HepG2 (cell line): ENCODE measurements at regions not wholly inside any gene's neighbourhood (a gene's known extent, or its start where the extent isn't known, plus 50 kb on each side); places are given as distances from the start of the nearest gene placed in this dataset.

Source experiments
- ATAC-seq: fragments of 200-7000 bp; cut with Tn5 transposase; 3 replicates; pipeline ENCODE4 v1.9.1; 2020; ENCODE audit warnings: mild to moderate bottlenecking, moderate library complexity
- BruUV-seq: library from RNA; stranded (reverse); fragments of 400-500 nt; replicated peaks from 2 replicates; lab custom pipeline; 2021; lab: Mats Ljungman, UMichigan
- CTCF ChIA-PET: fragments of 300-600 bp; formaldehyde crosslinking; extraction: SDS; loops from one replicate; lab custom pipeline; 2021; ENCODE audit warnings: low total read pairs, inconsistent platforms, low intra/inter-chr PET ratio; lab: Yijun Ruan, JAX
- POLR2A ChIA-PET: fragments of 350-600 bp; sonication (Branson Sonifier 250); formaldehyde crosslinking; loops from one replicate; lab custom pipeline; 2020; ENCODE audit warnings: antibody characterized with exemption, inconsistent platforms; lab: Yijun Ruan, JAX
- DNase-seq: peaks from one replicate; pipeline ENCODE4 v3.0.0-alpha.2; 2015; ENCODE audit warnings: low spot score
- FAIRE-seq: peaks from 3 replicates; lab custom pipeline; 2011; peaks lifted over from hg19 to GRCh38; lab: Jason Lieb, UNC
- H2AFZ ChIP-seq: one replicate; pipeline ENCODE4 v1.6.1; 2011; ENCODE audit warnings: low read length, inconsistent platforms
- H3K27ac ChIP-seq: fragments of 300-600 bp; 3 replicates; pipeline ENCODE4 v1.8.0; 2011; ENCODE audit warnings: mixed run types, mild to moderate bottlenecking, mixed read lengths, low read length, inconsistent platforms; ENCODE audit not compliant: insufficient read depth; ENCODE audit errors: extremely low read length
- H3K27me3 ChIP-seq, 2 experiments: fragments of 200-600 bp in 1 of 2; 2 replicates in 1 of 2; 3 replicates in 1 of 2; pipeline versions ENCODE4 v1.6.0 to v1.8.0; 2011; ENCODE audit warnings: low read length in 2 of 2, mild to moderate bottlenecking in 2 of 2, moderate library complexity in 2 of 2, inconsistent platforms in 1 of 2; ENCODE audit not compliant: insufficient read depth in 2 of 2, control insufficient read depth in 1 of 2
- H3K36me3 ChIP-seq, 2 experiments: fragments of 200-600 bp in 1 of 2; replicated peaks in 1 of 2; 2 replicates in 1 of 2; 3 replicates in 1 of 2; pipeline versions ENCODE4 v1.5.1 to v1.8.0; 2011; ENCODE audit warnings: low read length in 2 of 2, inconsistent platforms in 1 of 2; ENCODE audit not compliant: insufficient read depth in 2 of 2, control insufficient read depth in 1 of 2
- H3K4me1 ChIP-seq: 2 replicates; pipeline ENCODE4 v1.5.1; 2012; ENCODE audit warnings: low read length, inconsistent platforms; ENCODE audit not compliant: insufficient read depth
- H3K4me2 ChIP-seq: 2 replicates; pipeline ENCODE4 v1.6.0; 2011; ENCODE audit warnings: low read depth, low read length, inconsistent platforms
- H3K4me3 ChIP-seq, 3 experiments: fragments of 200-600 bp in 1 of 3; sonication (generic), shearing (Covaris generic) in 1 of 3; replicated peaks in 1 of 3; 2 replicates each; pipeline ENCODE4 v1.5.1; 2011 to 2016; ENCODE audit warnings: low read length in 3 of 3, inconsistent platforms in 2 of 3, low read depth in 2 of 3, mild to moderate bottlenecking in 2 of 3, control low read depth in 1 of 3, mixed read lengths in 1 of 3; ENCODE audit not compliant: insufficient read depth in 1 of 3
- H3K79me2 ChIP-seq: one replicate; pipeline ENCODE4 v1.6.1; 2011; ENCODE audit warnings: low read length, inconsistent platforms; ENCODE audit not compliant: insufficient read depth
- H3K9ac ChIP-seq: 2 replicates; pipeline ENCODE4 v1.6.0; 2011; ENCODE audit warnings: mild to moderate bottlenecking, low read depth, low read length, inconsistent platforms; ENCODE audit not compliant: insufficient read depth
- H3K9me3 ChIP-seq: 2 replicates; pipeline ENCODE4 v1.5.1; 2012; ENCODE audit warnings: mild to moderate bottlenecking, low read length
- H4K20me1 ChIP-seq: 2 replicates; pipeline ENCODE4 v1.6.0; 2011; ENCODE audit warnings: inconsistent platforms, mild to moderate bottlenecking, low read length, moderate library complexity; ENCODE audit not compliant: insufficient read depth
- AGO1 ChIP-seq: fragments of 200-400 bp; formaldehyde crosslinking; IDR thresholded peaks from 2 replicates; pipeline ENCODE4 v1.6.1; 2017; ENCODE audit warnings: mild to moderate bottlenecking, low read depth, low read length, moderate library complexity; ENCODE audit not compliant: poor library complexity, severe bottlenecking
- ASH2L ChIP-seq: fragments of 300-600, 200-600 bp; sonication (generic); IDR thresholded peaks from 2 replicates; pipeline ENCODE4 v1.7.0; 2017; ENCODE audit warnings: low read depth, mild to moderate bottlenecking, moderate library complexity, mixed read lengths, low read length; ENCODE audit not compliant: insufficient read length
- HNRNPLL ChIP-seq: fragments of 200-400 bp; formaldehyde crosslinking; IDR thresholded peaks from 2 replicates; pipeline ENCODE4 v1.6.1; 2017; ENCODE audit warnings: mild to moderate bottlenecking, low read depth, low read length; ENCODE audit not compliant: poor library complexity, severe bottlenecking
- HOXA5 ChIP-seq: sonication (generic); formaldehyde crosslinking; IDR thresholded peaks from 2 replicates; pipeline ENCODE4 v1.4.0; 2020; ENCODE audit warnings: missing genetic modification reagents
- KAT2B ChIP-seq: fragments of 150-350 bp; IDR thresholded peaks from 2 replicates; pipeline ENCODE4 v1.6.1; 2014; ENCODE audit warnings: low read depth, low read length, borderline replicate concordance
- MAFF ChIP-seq: IDR thresholded peaks from 2 replicates; pipeline ENCODE4 v1.6.1; 2011; ENCODE audit warnings: low read depth, low read length, improper control_type of control experiment
- MTF2 ChIP-seq: sonication (generic); formaldehyde crosslinking; IDR thresholded peaks from 2 replicates; pipeline ENCODE4 v1.5.0; 2020; ENCODE audit warnings: missing genetic modification reagents, borderline replicate concordance
- NR3C1 ChIP-seq: sonication (generic); formaldehyde crosslinking; IDR thresholded peaks from 2 replicates; pipeline ENCODE4 v1.4.0; 2020; ENCODE audit warnings: missing genetic modification reagents
- RORA ChIP-seq: sonication (generic); formaldehyde crosslinking; IDR thresholded peaks from 2 replicates; pipeline ENCODE4 v1.5.0; 2020; ENCODE audit warnings: mild to moderate bottlenecking, missing genetic modification reagents, moderate library complexity
- SMC3 ChIP-seq: IDR thresholded peaks from 2 replicates; pipeline ENCODE4 v1.6.1; 2011; ENCODE audit warnings: low read length, improper control_type of control experiment
- SNAI1 ChIP-seq: sonication (generic); formaldehyde crosslinking; IDR thresholded peaks from 2 replicates; pipeline ENCODE4 v1.5.0; 2020; ENCODE audit warnings: mild to moderate bottlenecking, missing genetic modification reagents, borderline replicate concordance
- SP5 ChIP-seq: IDR thresholded peaks from 2 replicates; pipeline ENCODE4 v1.6.1; 2016; ENCODE audit warnings: low read depth, borderline replicate concordance
- U2AF2 ChIP-seq: fragments of 200-400 bp; formaldehyde crosslinking; IDR thresholded peaks from 2 replicates; pipeline ENCODE4 v1.6.1; 2017; ENCODE audit warnings: low read depth, mild to moderate bottlenecking, low read length
- ZEB1 ChIP-seq: IDR thresholded peaks from 2 replicates; pipeline ENCODE4 v1.6.1; 2012; ENCODE audit warnings: mild to moderate bottlenecking, low read depth, inconsistent platforms; ENCODE audit not compliant: insufficient replicate concordance
- ZFY ChIP-seq: sonication (generic); formaldehyde crosslinking; IDR thresholded peaks from 2 replicates; pipeline ENCODE4 v1.4.0; 2020; ENCODE audit warnings: missing genetic modification reagents
- ZNF224 ChIP-seq: sonication (generic); formaldehyde crosslinking; IDR thresholded peaks from 2 replicates; pipeline ENCODE4 v1.5.0; 2020; ENCODE audit warnings: mild to moderate bottlenecking, missing genetic modification reagents
- ZNF552 ChIP-seq: sonication (generic); formaldehyde crosslinking; IDR thresholded peaks from 2 replicates; pipeline ENCODE4 v1.9.0; 2022; ENCODE audit warnings: missing genetic modification reagents, mild to moderate bottlenecking, borderline replicate concordance
- ZNF558 ChIP-seq: sonication (generic); formaldehyde crosslinking; IDR thresholded peaks from 2 replicates; pipeline ENCODE4 v1.9.0; 2022; ENCODE audit warnings: mild to moderate bottlenecking, missing genetic modification reagents, borderline replicate concordance
- WGBS: methylation state at CpG from one replicate; pipeline ENCODE4 v1.1.6; 2017; ENCODE audit warnings: low lambda C conversion rate; 5-methylcytosine and 5-hydroxymethylcytosine counted together
- in situ Hi-C: cut with HindIII; loops from 2 replicates; pipeline ENCODE4 v1.10.0; 2017; ENCODE audit warnings: low pct_unique_long_range_greater_than_20kb; ENCODE audit not compliant: extremely low pct_ligation_motif_present
- intact Hi-C: fragments of 100-400 bp; cut with micrococcal nuclease; formaldehyde crosslinking; loops from one replicate; pipeline ENCODE4 v1.10.0; 2022; ENCODE audit not compliant: unreplicated experiment
- TF ChIP-seq, protein P1 (sequence below): sonication (generic); IDR thresholded peaks from 2 replicates; pipeline ENCODE4 v1.6.1; 2016; ENCODE audit warnings: low read depth, borderline replicate concordance
- TF ChIP-seq, protein P2 (sequence below): IDR thresholded peaks from 2 replicates; pipeline ENCODE4 v1.6.1; 2016; ENCODE audit warnings: control low read depth

DNA sequence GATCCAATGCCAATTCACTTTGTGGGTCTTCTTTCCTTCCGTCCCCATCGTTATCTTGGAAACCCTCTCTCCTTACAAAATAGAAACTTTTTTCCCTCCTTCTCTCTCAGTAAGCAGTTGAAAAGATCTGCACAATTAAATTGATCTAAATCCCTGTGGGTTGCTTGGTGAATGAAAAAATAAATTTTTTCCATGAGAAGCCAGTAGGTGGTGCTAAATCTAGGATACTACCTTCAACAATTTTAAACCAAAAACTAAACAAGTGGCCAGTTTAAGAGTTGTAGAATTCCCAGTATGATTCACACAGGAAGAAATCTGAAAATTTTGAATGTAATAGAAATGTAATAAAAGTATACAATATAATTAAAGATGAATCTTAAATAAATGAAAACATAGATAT, 990.3 kb upstream of the ZNF722 start:
- WGBS = 1% methylated on average over 2 of the region's 2 CpGs
- Histone ChIP-seq H2AFZ (no peak overlapping the region), H3K4me1 (no peaks in the 10 kb centered on the region), H3K4me2 (no peak overlapping the region)
- TF ChIP-seq ZNF552 = no peak
- TF ChIP-seq RORA (CRISPR knock-in tag) = no peak
- TF ChIP-seq KAT2B = no peak
- TF ChIP-seq ZNF224 (CRISPR knock-in tag) = no peak
- no peak for TF ChIP-seq HNRNPLL
- TF ChIP-seq NR3C1 (CRISPR knock-in tag) = no peak
- no peak for TF ChIP-seq U2AF2
- TF ChIP-seq ASH2L = no peak
- TF ChIP-seq ZFY (CRISPR knock-in tag) = no peak
- TF ChIP-seq AGO1 = no peak
- no peak for TF ChIP-seq ZNF558 (CRISPR knock-in tag)
- TF ChIP-seq SP5 (CRISPR knock-in tag) = no peak
- no peak for TF ChIP-seq ZEB1
- no peak for TF ChIP-seq SMC3
- TF ChIP-seq, protein P1, sequence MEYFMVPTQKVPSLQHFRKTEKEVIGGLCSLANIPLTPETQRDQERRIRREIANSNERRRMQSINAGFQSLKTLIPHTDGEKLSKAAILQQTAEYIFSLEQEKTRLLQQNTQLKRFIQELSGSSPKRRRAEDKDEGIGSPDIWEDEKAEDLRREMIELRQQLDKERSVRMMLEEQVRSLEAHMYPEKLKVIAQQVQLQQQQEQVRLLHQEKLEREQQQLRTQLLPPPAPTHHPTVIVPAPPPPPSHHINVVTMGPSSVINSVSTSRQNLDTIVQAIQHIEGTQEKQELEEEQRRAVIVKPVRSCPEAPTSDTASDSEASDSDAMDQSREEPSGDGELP = no peak
- TF ChIP-seq, protein P2, sequence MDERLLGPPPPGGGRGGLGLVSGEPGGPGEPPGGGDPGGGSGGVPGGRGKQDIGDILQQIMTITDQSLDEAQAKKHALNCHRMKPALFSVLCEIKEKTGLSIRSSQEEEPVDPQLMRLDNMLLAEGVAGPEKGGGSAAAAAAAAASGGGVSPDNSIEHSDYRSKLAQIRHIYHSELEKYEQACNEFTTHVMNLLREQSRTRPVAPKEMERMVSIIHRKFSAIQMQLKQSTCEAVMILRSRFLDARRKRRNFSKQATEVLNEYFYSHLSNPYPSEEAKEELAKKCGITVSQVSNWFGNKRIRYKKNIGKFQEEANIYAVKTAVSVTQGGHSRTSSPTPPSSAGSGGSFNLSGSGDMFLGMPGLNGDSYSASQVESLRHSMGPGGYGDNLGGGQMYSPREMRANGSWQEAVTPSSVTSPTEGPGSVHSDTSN (CRISPR knock-in tag) = no peak
- TF ChIP-seq MTF2 = no peak
- TF ChIP-seq SNAI1 (CRISPR knock-in tag) = no peak
- no peak for TF ChIP-seq MAFF
- TF ChIP-seq HOXA5 (CRISPR knock-in tag) = no peak
- TF ChIP-seq, all 625 proteins: peak for 0
- Histone ChIP-seq H3K27me3 (no peaks in the 10 kb centered on the region), H4K20me1 (no peaks in the 10 kb centered on the region), H3K36me3 (no peaks in the 10 kb centered on the region), H3K79me2 (no peaks in the 10 kb centered on the region), H3K4me3 (no peak overlapping the region), H3K27ac (no peak overlapping the region), H3K9ac (no peak overlapping the region), H3K9me3 (peaks cover 76% of the 10 kb centered on the region)
- ChIA-PET POLR2A (no interaction called here), CTCF (no interaction called here)
- in situ Hi-C loops (no loop called here), intact Hi-C loops (no loop called here)
- ATAC-seq (no peak), FAIRE-seq (no peak), DNase-seq (no peak)
- no TSS peak for BruUV-seq
